A673 (cell line): ENCODE measurements at regions not wholly inside any gene's neighbourhood (a gene's known extent, or its start where the extent isn't known, plus 50 kb on each side); places are given as distances from the start of the nearest gene placed in this dataset.

Source experiments
- CTCF ChIP-seq: fragments of 300-800, 200-600 bp; sonication (generic); conservative IDR thresholded peaks from 2 replicates; pipeline ENCODE4 v1.5.1; 2017; ENCODE audit warnings: low read depth, mild to moderate bottlenecking, antibody characterized with exemption, low read length, moderate library complexity, mixed read lengths
- EZH2 ChIP-seq: fragments of 200-600 bp; sonication (generic); IDR thresholded peaks from 2 replicates; pipeline ENCODE4 v1.6.1; 2017; ENCODE audit warnings: borderline replicate concordance, low read depth, mild to moderate bottlenecking, mixed read lengths, antibody characterized with exemption, low read length; ENCODE audit not compliant: poor library complexity, severe bottlenecking

- 0 out of 2 replicates have a peak, but pooled peaks have one; percentile 9 for TF ChIP-seq CTCF
- TF ChIP-seq EZH2 = no peak
Measured at GRCh38 chr4:156575430-156576073, 396.0 kb downstream of the PDGFC start.
